Lung (tissue), 11 donors: ENCODE measurements at regions not wholly inside any gene's neighbourhood (a gene's known extent, or its start where the extent isn't known, plus 50 kb on each side); places are given as distances from the start of the nearest gene placed in this dataset.
"Not testable (repeated sequence)": the region's sequence is repeated elsewhere in the genome, so short reads cannot be mapped to it uniquely, and the experiment has no call there.

Source experiments
- ATAC-seq: fragments of 200-7000 bp; cut with Tn5 transposase; one replicate; pipeline ENCODE4 v1.9.1; 2020; ENCODE audit warnings: moderate number of reproducible peaks; ENCODE audit not compliant: insufficient read depth, low FRiP score
- DNase-seq, 3 donors: peaks; one replicate each; pipeline ENCODE4 v3.0.0-alpha.2; 2013 to 2017
- H3K27ac ChIP-seq, 2 donors: one replicate each; pipeline ENCODE4 v1.5.1; 2013; ENCODE audit warnings: mild to moderate bottlenecking in 2 of 2, moderate library complexity in 2 of 2, control low read depth in 1 of 2, inconsistent platforms in 1 of 2, low read depth in 1 of 2, low read length in 1 of 2
- H3K27me3 ChIP-seq, 3 donors: one replicate each; pipeline ENCODE4 v1.5.1; 2013; ENCODE audit warnings: low read length in 2 of 3; ENCODE audit not compliant: control insufficient read depth in 3 of 3, insufficient read depth in 3 of 3
- H3K36me3 ChIP-seq, 4 donors: one replicate each; pipeline ENCODE4 v1.5.1; 2013; ENCODE audit warnings: low read length in 4 of 4, mild to moderate bottlenecking in 1 of 4, moderate library complexity in 1 of 4; ENCODE audit not compliant: control insufficient read depth in 4 of 4, insufficient read depth in 4 of 4
- H3K4me1 ChIP-seq, 5 donors: one replicate each; pipeline ENCODE4 v1.5.1; 2013; ENCODE audit warnings: low read length in 5 of 5, mild to moderate bottlenecking in 2 of 5, moderate library complexity in 1 of 5; ENCODE audit not compliant: control insufficient read depth in 5 of 5, insufficient read depth in 5 of 5
- H3K4me3 ChIP-seq: one replicate; pipeline ENCODE4 v1.5.1; 2013; ENCODE audit warnings: mild to moderate bottlenecking, control low read depth, moderate library complexity
- H3K9ac ChIP-seq, 2 donors: one replicate each; pipeline ENCODE4 v1.5.1; 2013; ENCODE audit warnings: low read length in 2 of 2, control low read depth in 1 of 2; ENCODE audit not compliant: insufficient read depth in 1 of 2
- H3K9me3 ChIP-seq, 4 donors: one replicate each; pipeline ENCODE4 v1.5.1; 2013; ENCODE audit warnings: low read length in 3 of 4, mild to moderate bottlenecking in 1 of 4, moderate library complexity in 1 of 4; ENCODE audit not compliant: control insufficient read depth in 4 of 4, insufficient read depth in 3 of 4
- CTCF ChIP-seq: IDR thresholded peaks from 2 replicates; pipeline ENCODE4 v1.5.1; 2012; ENCODE audit warnings: mild to moderate bottlenecking; ENCODE audit errors: control extremely low read depth, extremely low read depth
- WGBS, 2 donors: extraction: QIAGEN DNeasy Blood & Tissue Kit; methylation state at CpG; one replicate each; pipeline ENCODE4 v1.1.7; 2013; 5-methylcytosine and 5-hydroxymethylcytosine counted together
- donor health status: control.
- donor health status: control.
- donor health status: Bipolar disorder and iron deficiency.
- donor health status: healthy.
- donor health status: DM: yes; HTN: yes; CAD: no.

GRCh38 chr1:172727956-172728603 is 69.2 kb downstream of the FASLG start:
- ATAC-seq (no peak), DNase-seq (no peak)
- no peak overlapping the region for H3K27ac ChIP-seq
- no peak overlapping the region for H3K9ac ChIP-seq
- peaks cover 0 to 2% (median 0%) of the 10 kb centered on the region in 4 donors for H3K9me3 ChIP-seq
- H3K4me1 ChIP-seq: peaks cover 0 to 3% (median 0%) of the 10 kb centered on the region in 5 donors
- WGBS, 2 donors: 97 to 100% methylated on average over 1 of the region's 1 CpG
- H3K36me3 ChIP-seq: no peaks in the 10 kb centered on the region
- H3K27me3 ChIP-seq: no peaks in the 10 kb centered on the region
- TF ChIP-seq CTCF: peak; percentile 61
- no peak overlapping the region for H3K4me3 ChIP-seq

- not testable (repeated sequence) for H3K4me3 ChIP-seq, H3K4me1 ChIP-seq, H3K27me3 ChIP-seq, DNase-seq, H3K27ac ChIP-seq, H3K9me3 ChIP-seq, H3K36me3 ChIP-seq, ATAC-seq, H3K9ac ChIP-seq
- WGBS, 2 donors: 98 to 100% methylated on average over 1 of the region's 1 CpG
These were observed 69.8 kb downstream of the FASLG start for GRCh38 chr1:172728705-172729104.

GRCh38 chr1:172732427-172732826 is 73.5 kb downstream of the FASLG start:
- ATAC-seq: no peak
- Histone ChIP-seq H3K9me3 (peaks cover 0 to 2% (median 0%) of the 10 kb centered on the region in 4 donors), H3K9ac (no peak overlapping the region), H3K27ac (no peak overlapping the region), H3K4me1 (no peaks in the 10 kb centered on the region), H3K27me3 (no peaks in the 10 kb centered on the region), H3K4me3 (no peak overlapping the region), H3K36me3 (no peaks in the 10 kb centered on the region)
- 94 to 95% methylated on average over 3 of the region's 3 CpGs for WGBS, 2 donors
- no peak for DNase-seq
- TF ChIP-seq CTCF: no peak

- no peak for TF ChIP-seq CTCF
- Histone ChIP-seq H3K4me3 (no peak overlapping the region), H3K4me1 (no peaks in the 10 kb centered on the region), H3K27me3 (no peaks in the 10 kb centered on the region), H3K36me3 (no peaks in the 10 kb centered on the region), H3K9ac (no peak overlapping the region), H3K9me3 (no peaks in the 10 kb centered on the region), H3K27ac (no peak overlapping the region)
- no peak for ATAC-seq
- no peak for DNase-seq
These were observed 74.9 kb downstream of the FASLG start for GRCh38 chr1:172733815-172734214.
